Motor neuron (in vitro differentiated cells): ENCODE measurements at regions not wholly inside any gene's neighbourhood (a gene's known extent, or its start where the extent isn't known, plus 50 kb on each side); places are given as distances from the start of the nearest gene placed in this dataset.
"Not testable (repeated sequence)": the region's sequence is repeated elsewhere in the genome, so short reads cannot be mapped to it uniquely, and the experiment has no call there.

Source experiments
- ATAC-seq, 8 experiments: fragments of 200-7000 bp; cut with Tn5 transposase; replicated peaks in 6 of 8; 2 replicates each; pipeline ENCODE4 v1.8.0; 2021; ENCODE audit warnings: mild to moderate bottlenecking in 8 of 8, moderate library complexity in 8 of 8
- H3K27ac ChIP-seq, 2 donors: fragments of 250-450 bp; sonication (Bioruptor Pico); 2 replicates each; pipeline ENCODE4 v1.9.0; 2021; ENCODE audit warnings: antibody characterized with exemption in 2 of 2, mild to moderate bottlenecking in 2 of 2, moderate library complexity in 1 of 2
- H3K4me1 ChIP-seq, 2 donors: fragments of 250-450 bp; sonication (Bioruptor Pico); replicated peaks in 1 of 2; 2 replicates each; pipeline ENCODE4 v1.6.1; 2021; ENCODE audit warnings: antibody characterized with exemption in 2 of 2, mild to moderate bottlenecking in 2 of 2, moderate library complexity in 1 of 2
- H3K4me3 ChIP-seq, 5 donors: fragments of 250-450 bp; sonication (Bioruptor Pico); 2 replicates each; pipeline ENCODE4 v1.9.0; 2021; ENCODE audit warnings: antibody characterized with exemption in 5 of 5, mild to moderate bottlenecking in 5 of 5, moderate library complexity in 4 of 5
- WGBS, 10 experiments: fragments of 450-650 bp; shearing (Covaris generic); methylation state at CpG; one replicate each; pipeline ENCODE4 v1.0.0; 2022; 5-methylcytosine and 5-hydroxymethylcytosine counted together
- in situ Hi-C, 9 experiments: fragments of 400-800 bp; cut with MboI; loops; one replicate each; pipeline ENCODE4 v1.15.0; 2021; ENCODE audit warnings: low sequenced_read_pairs in 9 of 9, low pct_unique_long_range_greater_than_20kb in 2 of 9; ENCODE audit not compliant: unreplicated experiment in 9 of 9

GRCh38 chr10:8402576-8402975 is 348.1 kb downstream of the GATA3 start:
- Histone ChIP-seq H3K27ac (no peak overlapping the region), H3K4me3 (no peak overlapping the region), H3K4me1 (peaks cover 0 to 14% of the 10 kb centered on the region in 2 donors)
- WGBS, 10 experiments = 0 to 97% (median 44%) methylated on average over 1 to 4 of the region's 4 CpGs
- ATAC-seq = no peak
- in situ Hi-C loops = no loop called here

- Histone ChIP-seq H3K27ac (no peak overlapping the region), H3K4me1 (peaks cover 0 to 14% of the 10 kb centered on the region in 2 donors), H3K4me3 (no peak overlapping the region)
- in situ Hi-C loops = no loop called here
- WGBS, 10 experiments = 0 to 93% (median 31%) methylated on average over 1 to 3 of the region's 4 CpGs
- no peak for ATAC-seq
Observed at GRCh38 chr10:8403711-8404371, 349.4 kb downstream of the GATA3 start.

DNA sequence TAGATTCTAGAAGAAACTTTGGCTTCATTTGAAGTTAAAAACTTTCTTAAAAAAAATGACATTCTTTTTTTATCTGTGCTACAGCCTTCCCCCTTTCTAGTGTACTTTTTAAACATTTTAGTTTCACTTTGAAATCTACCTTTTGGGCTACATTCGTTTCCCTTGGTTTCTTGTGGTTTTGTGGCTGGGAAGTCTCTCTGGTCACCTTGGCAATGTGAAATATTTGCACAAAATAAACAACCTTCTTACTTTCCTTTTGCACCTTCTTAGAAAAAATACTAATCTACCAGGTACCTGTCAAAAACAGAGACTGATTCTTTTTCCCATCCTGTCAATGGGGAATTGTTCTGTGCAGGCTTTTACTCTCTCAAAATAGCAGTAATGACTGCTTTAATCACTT is 350.2 kb downstream of the GATA3 start:
- peaks cover 0 to 14% of the 10 kb centered on the region in 2 donors for H3K4me1 ChIP-seq
- H3K27ac ChIP-seq = no peak overlapping the region
- in situ Hi-C loops = no loop called here
- no peak overlapping the region for H3K4me3 ChIP-seq
- 0 to 78% (median 54%) methylated on average over 1 of the region's 1 CpG; no CpG with 5 or more reads in 1 of the 10 experiments for WGBS, 10 experiments
- ATAC-seq = no peak

DNA sequence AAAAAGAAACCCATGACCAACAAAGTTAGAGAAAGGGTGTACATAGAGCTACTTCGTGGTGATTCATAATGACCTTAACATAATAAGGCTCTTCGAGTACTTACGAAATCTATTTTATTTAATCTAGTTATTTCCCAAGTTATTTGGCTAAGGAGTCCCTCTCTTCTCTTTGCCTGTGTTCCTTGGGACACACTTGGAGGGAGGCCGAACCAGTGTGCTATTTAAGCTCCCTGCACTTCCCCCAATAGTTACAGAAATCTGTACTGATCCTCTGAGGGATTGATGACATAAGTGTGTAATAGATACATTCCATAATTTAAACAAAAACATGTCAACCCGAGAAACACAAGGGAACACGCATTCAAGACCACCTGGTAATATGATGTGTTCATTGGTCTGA is 351.1 kb downstream of the GATA3 start:
- ATAC-seq = no peak
- 0 to 100% (median 61%) methylated on average over 1 to 6 of the region's 6 CpGs; no CpG with 5 or more reads in 1 of the 10 experiments for WGBS, 10 experiments
- Histone ChIP-seq H3K4me3 (no peak overlapping the region), H3K4me1 (peaks cover 0 to 10% of the 10 kb centered on the region in 2 donors), H3K27ac (no peak overlapping the region)
- in situ Hi-C loops = no loop called here

- H3K27ac ChIP-seq = no peak overlapping the region
- H3K4me1 ChIP-seq = no peaks in the 10 kb centered on the region
- ATAC-seq = no peak
- H3K4me3 ChIP-seq = no peak overlapping the region
- in situ Hi-C loops = no loop called here
Observed at GRCh38 chr10:8407501-8408021, 353.1 kb downstream of the GATA3 start.

DNA sequence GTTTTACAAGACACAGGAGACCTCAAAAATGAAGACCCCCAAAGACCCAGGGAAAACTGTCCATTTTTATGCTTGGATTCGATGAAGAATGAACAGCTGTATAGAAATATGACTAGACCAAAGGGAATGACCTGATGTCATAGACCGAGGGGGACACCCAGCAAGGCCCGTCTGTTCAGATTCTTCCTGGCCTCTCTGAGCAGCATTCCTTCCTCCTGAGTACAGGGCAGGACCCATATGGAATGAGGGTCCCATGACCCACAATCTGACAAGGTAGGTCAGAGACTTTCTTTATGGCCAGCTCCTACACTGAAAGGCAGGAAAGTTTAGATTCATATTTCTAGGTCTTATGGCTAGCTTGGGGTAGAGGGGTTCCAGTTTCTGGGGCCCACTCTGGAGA is 356.0 kb downstream of the GATA3 start:
- WGBS, 10 experiments = 56 to 100% (median 80%) methylated on average over 1 to 3 of the region's 3 CpGs; no CpG with 5 or more reads in 6 of the 10 experiments
- H3K4me1 ChIP-seq = no peaks in the 10 kb centered on the region
- ATAC-seq = no peak
- in situ Hi-C loops = no loop called here
- H3K27ac ChIP-seq = no peak overlapping the region
- no peak overlapping the region for H3K4me3 ChIP-seq

GRCh38 chr10:8412541-8412940 is 358.1 kb downstream of the GATA3 start:
- in situ Hi-C loops = no loop called here
- Histone ChIP-seq H3K4me1 (no peaks in the 10 kb centered on the region), H3K27ac (no peak overlapping the region), H3K4me3 (no peak overlapping the region)
- no peak for ATAC-seq
- 30 to 100% (median 76%) methylated on average over 1 to 6 of the region's 6 CpGs; no CpG with 5 or more reads in 3 of the 10 experiments for WGBS, 10 experiments

DNA sequence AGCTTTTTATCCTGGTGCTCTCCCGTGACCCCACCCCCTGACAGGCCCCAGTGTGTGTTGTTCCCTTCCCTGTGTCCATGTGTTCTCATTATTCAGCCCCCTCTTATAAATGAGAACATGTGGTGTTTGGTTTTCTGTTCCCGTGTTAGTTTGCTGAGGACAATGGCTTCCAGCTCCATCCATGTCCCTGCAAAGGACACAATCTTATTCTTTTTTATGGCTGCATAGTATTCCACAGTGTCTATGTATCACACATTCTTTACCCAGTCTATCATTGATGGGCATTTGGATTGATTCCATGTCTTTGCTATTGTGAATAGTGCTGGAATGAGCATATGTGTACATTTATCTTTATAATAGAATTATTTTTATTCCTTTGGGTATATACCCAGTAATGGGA is 360.5 kb downstream of the GATA3 start:
- ATAC-seq, in situ Hi-C loops, H3K27ac ChIP-seq, H3K4me1 ChIP-seq, H3K4me3 ChIP-seq: not testable (repeated sequence)
- 0 to 100% (median 64%) methylated on average over 1 of the region's 2 CpGs; no CpG with 5 or more reads in 7 of the 10 experiments for WGBS, 10 experiments

GRCh38 chr10:8416192-8416701 is 361.8 kb downstream of the GATA3 start:
- Histone ChIP-seq H3K4me3 (no peak overlapping the region), H3K27ac (no peak overlapping the region), H3K4me1 (no peaks in the 10 kb centered on the region)
- ATAC-seq = no peak
- in situ Hi-C loops = no loop called here
- 0 to 80% (median 31%) methylated on average over 1 to 8 of the region's 8 CpGs; no CpG with 5 or more reads in 1 of the 10 experiments for WGBS, 10 experiments

DNA sequence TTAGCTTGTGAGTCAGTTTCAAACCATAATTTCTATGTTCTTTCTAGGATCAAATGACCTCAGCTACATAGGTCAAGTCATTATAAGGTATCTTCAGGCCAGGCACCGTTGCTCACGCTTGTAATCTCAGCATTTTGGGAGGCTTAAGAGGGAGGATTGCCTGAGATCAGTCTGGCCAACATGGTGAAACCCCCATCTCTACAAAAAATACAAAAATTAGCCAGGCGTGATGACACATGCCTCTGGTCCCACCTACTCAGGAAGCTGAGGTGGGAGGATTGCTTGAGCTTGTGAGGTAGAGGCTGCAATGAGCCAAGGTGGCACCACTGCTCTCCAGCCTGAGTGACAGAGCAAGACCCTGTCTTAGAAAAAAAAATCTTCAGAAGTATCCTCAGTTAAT is 362.3 kb downstream of the GATA3 start:
- Histone ChIP-seq H3K4me3 (no peak overlapping the region), H3K4me1 (no peaks in the 10 kb centered on the region), H3K27ac (no peak overlapping the region)
- no peak for ATAC-seq
- in situ Hi-C loops = no loop called here
- WGBS, 10 experiments = 0 to 80% (median 52%) methylated on average over 1 to 3 of the region's 3 CpGs; no CpG with 5 or more reads in 3 of the 10 experiments

DNA sequence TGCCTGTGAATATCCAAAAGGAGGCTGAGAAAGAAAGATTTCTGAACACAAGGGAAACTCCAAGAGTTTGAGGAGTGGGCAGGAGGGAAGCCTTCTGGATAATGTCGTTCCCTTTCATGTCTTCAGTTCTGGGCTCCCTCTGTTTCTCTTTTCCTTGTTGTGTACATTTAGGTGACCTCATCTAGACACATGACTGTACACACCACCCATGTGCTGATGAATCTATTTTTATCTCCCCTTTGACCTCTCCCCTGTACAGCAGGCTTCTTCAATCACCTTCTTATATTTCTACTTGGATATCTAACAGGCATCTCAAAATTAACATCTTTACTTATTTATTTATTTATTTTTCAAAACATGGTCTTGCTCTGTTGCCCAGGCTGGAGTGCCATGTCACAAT is 363.1 kb downstream of the GATA3 start:
- Histone ChIP-seq H3K4me3 (no peak overlapping the region), H3K4me1 (no peaks in the 10 kb centered on the region), H3K27ac (no peak overlapping the region)
- peak in 4 of 8 experiments; percentile 55 to 71 (median 61) for ATAC-seq
- in situ Hi-C loops = no loop called here
- 33 to 100% (median 65%) methylated on average over 1 of the region's 1 CpG; no CpG with 5 or more reads in 4 of the 10 experiments for WGBS, 10 experiments

GRCh38 chr10:8418631-8419030 is 364.1 kb downstream of the GATA3 start:
- WGBS, 10 experiments = 10 to 100% (median 64%) methylated on average over 1 to 4 of the region's 4 CpGs; no CpG with 5 or more reads in 3 of the 10 experiments
- Histone ChIP-seq H3K4me3 (no peak overlapping the region), H3K4me1 (no peaks in the 10 kb centered on the region), H3K27ac (no peak overlapping the region)
- in situ Hi-C loops = no loop called here
- no peak for ATAC-seq

DNA sequence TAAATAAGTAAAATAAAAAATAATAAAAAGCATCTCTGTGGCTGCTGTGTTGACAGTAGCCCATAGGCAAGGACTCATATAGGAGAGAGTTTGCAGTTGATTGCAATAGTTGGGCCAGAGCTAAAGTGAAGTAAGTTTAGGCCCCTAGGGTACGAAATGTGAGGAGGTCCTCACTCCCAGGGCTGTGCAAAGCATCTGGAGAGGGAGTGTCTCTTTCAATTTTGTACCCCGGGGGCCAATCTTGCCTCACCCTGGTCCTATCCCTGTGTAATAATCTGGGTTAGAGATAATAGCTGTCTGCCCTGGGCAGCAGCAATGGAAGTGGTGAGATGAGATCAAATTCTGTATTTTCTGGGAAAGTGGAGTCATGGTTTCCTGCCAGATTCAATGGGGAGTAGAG is 365.7 kb downstream of the GATA3 start:
- H3K4me3 ChIP-seq = no peak overlapping the region
- no peak overlapping the region for H3K27ac ChIP-seq
- in situ Hi-C loops = no loop called here
- WGBS, 10 experiments = 0 to 100% (median 23%) methylated on average over 1 to 2 of the region's 2 CpGs; no CpG with 5 or more reads in 4 of the 10 experiments
- no peaks in the 10 kb centered on the region for H3K4me1 ChIP-seq
- ATAC-seq = no peak
